ENCODE measurements at regions not wholly inside any gene's neighbourhood (a gene's known extent, or its start where the extent isn't known, plus 50 kb on each side); places are given as distances from the start of the nearest gene placed in this dataset.

- no peak for DNase-seq
These were observed 1485.3 kb upstream of the MIR17HG start for GRCh38 chr13:89862011-89862690.

- no peak for DNase-seq
These were observed 1484.8 kb upstream of the MIR17HG start for GRCh38 chr13:89862691-89863036.

GRCh38 chr13:89865164-89866064, 1482.1 kb upstream of the MIR17HG start:
- DNase-seq: no peak

- DNase-seq: no peak
These were observed 1478.2 kb upstream of the MIR17HG start for GRCh38 chr13:89869312-89869711.

- DNase-seq: no peak
These were observed 1468.6 kb upstream of the MIR17HG start for GRCh38 chr13:89878904-89879303.

GRCh38 chr13:89880201-89880600, 1467.3 kb upstream of the MIR17HG start:
- no peak for DNase-seq

GRCh38 chr13:89883893-89884448, 1463.5 kb upstream of the MIR17HG start:
- no peak for DNase-seq

GRCh38 chr13:89890806-89891205, 1456.7 kb upstream of the MIR17HG start:
- no peak for DNase-seq

- DNase-seq: no peak
These were observed 1456.1 kb upstream of the MIR17HG start for GRCh38 chr13:89891416-89891815.

- DNase-seq: no peak
These were observed 1449.8 kb upstream of the MIR17HG start for GRCh38 chr13:89897681-89898080.

GRCh38 chr13:89899302-89900103, 1448.0 kb upstream of the MIR17HG start:
- DNase-seq: no peak

GRCh38 chr13:89900104-89900765, 1447.3 kb upstream of the MIR17HG start:
- DNase-seq: no peak

- no peak for DNase-seq
These were observed 1445.3 kb upstream of the MIR17HG start for GRCh38 chr13:89902223-89902622.

- DNase-seq: no peak
These were observed 1444.4 kb upstream of the MIR17HG start for GRCh38 chr13:89903115-89903514.

GRCh38 chr13:89910166-89910565, 1437.3 kb upstream of the MIR17HG start:
- DNase-seq: no peak

GRCh38 chr13:89916551-89916950, 1430.9 kb upstream of the MIR17HG start:
- DNase-seq: no peak

GRCh38 chr13:89920461-89920860, 1427.0 kb upstream of the MIR17HG start:
- no peak for DNase-seq

- no peak for DNase-seq
These were observed 1424.4 kb upstream of the MIR17HG start for GRCh38 chr13:89923052-89923451.

- no peak for DNase-seq
These were observed 1423.8 kb upstream of the MIR17HG start for GRCh38 chr13:89923736-89924135.

GRCh38 chr13:89925107-89925506, 1422.4 kb upstream of the MIR17HG start:
- no peak for DNase-seq

GRCh38 chr13:89930861-89931260, 1416.6 kb upstream of the MIR17HG start:
- no peak for DNase-seq

GRCh38 chr13:89932902-89933301, 1414.6 kb upstream of the MIR17HG start:
- DNase-seq: no peak

GRCh38 chr13:89936256-89936655, 1411.2 kb upstream of the MIR17HG start:
- DNase-seq: no peak

Measured in activated CD4-positive, alpha-beta T cell treated with anti-CD3 and anti-CD28 coated beads, Interleukin-2, amount 50 U/mL, for 16 hours (primary cell).